AG09309 (cell line): ENCODE measurements at regions not wholly inside any gene's neighbourhood (a gene's known extent, or its start where the extent isn't known, plus 50 kb on each side); places are given as distances from the start of the nearest gene placed in this dataset.

Source experiments
- DNase-seq: peaks from one replicate; pipeline ENCODE4 v3.0.0-alpha.2; 2010; ENCODE audit warnings: low read depth
- H3K4me3 ChIP-seq: 2 replicates; pipeline ENCODE4 v1.5.1; 2011; ENCODE audit warnings: mild to moderate bottlenecking, low read depth, low read length, moderate library complexity; ENCODE audit not compliant: control insufficient read depth
- CTCF ChIP-seq: IDR thresholded peaks from 2 replicates; pipeline ENCODE4 v1.5.1; 2011; ENCODE audit warnings: mild to moderate bottlenecking, low read depth, low read length, inconsistent platforms; ENCODE audit not compliant: insufficient read depth, control insufficient read depth; ENCODE audit errors: missing control alignments

- H3K4me3 ChIP-seq, result no peak overlapping the region
- no peak for DNase-seq
- no peak for TF ChIP-seq CTCF
These were observed 276.7 kb downstream of the PTPRC start for GRCh38 chr1:198915327-198916231.

- DNase-seq, result no peak
- H3K4me3 ChIP-seq, result no peak overlapping the region
- TF ChIP-seq CTCF, result no peak
These were observed 278.4 kb downstream of the PTPRC start for GRCh38 chr1:198917226-198917625.

- no peak overlapping the region for H3K4me3 ChIP-seq
- TF ChIP-seq CTCF, result no peak
- DNase-seq, result no peak
These were observed 280.1 kb downstream of the PTPRC start for GRCh38 chr1:198918920-198919319.

GRCh38 chr1:198919667-198920398, 281.0 kb downstream of the PTPRC start:
- no peak for TF ChIP-seq CTCF
- no peak for DNase-seq
- no peak overlapping the region for H3K4me3 ChIP-seq

GRCh38 chr1:198922638-198923430, 284.0 kb downstream of the PTPRC start:
- TF ChIP-seq CTCF, result no peak
- H3K4me3 ChIP-seq, result no peak overlapping the region
- DNase-seq, result no peak

GRCh38 chr1:198923993-198924392, 285.2 kb downstream of the PTPRC start:
- DNase-seq, result no peak
- no peak for TF ChIP-seq CTCF
- H3K4me3 ChIP-seq, result no peak overlapping the region
